Neural cell (in vitro differentiated cells): ENCODE measurements at regions not wholly inside any gene's neighbourhood (a gene's known extent, or its start where the extent isn't known, plus 50 kb on each side); places are given as distances from the start of the nearest gene placed in this dataset.

ENCODE experiments used
- H2AFZ ChIP-seq: fragments of 200-600, 300-800 bp; sonication (generic), shearing (Covaris generic); 2 replicates; pipeline ENCODE4 v1.6.0; 2014; ENCODE audit warnings: low read depth, mild to moderate bottlenecking, antibody characterized with exemption, low read length, moderate library complexity
- H3F3A ChIP-seq: fragments of 200-600 bp; shearing (Covaris generic); 2 replicates; pipeline ENCODE4 v1.6.1; 2016; ENCODE audit warnings: mild to moderate bottlenecking, moderate library complexity, mixed read lengths, antibody characterized with exemption, low read length; ENCODE audit not compliant: insufficient read depth, poor library complexity, severe bottlenecking
- H3K27ac ChIP-seq: fragments of 200-600, 300-800 bp; sonication (generic), shearing (Covaris generic); 2 replicates; pipeline ENCODE4 v1.5.1; 2014; ENCODE audit warnings: mild to moderate bottlenecking, low read length, moderate library complexity
- H3K27me3 ChIP-seq: fragments of 300-800, 200-600 bp; sonication (generic), shearing (Covaris generic); 2 replicates; pipeline ENCODE4 v1.6.0; 2014; ENCODE audit warnings: mild to moderate bottlenecking, low read depth, low read length, moderate library complexity; ENCODE audit not compliant: insufficient read depth
- H3K36me3 ChIP-seq: fragments of 300-800, 200-600 bp; sonication (generic), shearing (Covaris generic); 2 replicates; pipeline ENCODE4 v1.5.1; 2014; ENCODE audit warnings: mild to moderate bottlenecking, antibody characterized with exemption, low read length, moderate library complexity; ENCODE audit not compliant: insufficient read depth
- H3K4me2 ChIP-seq: fragments of 300-800, 200-600 bp; sonication (generic), shearing (Covaris generic); 2 replicates; pipeline ENCODE4 v1.6.0; 2014; ENCODE audit warnings: mild to moderate bottlenecking, low read length
- H3K4me3 ChIP-seq: fragments of 300-800, 200-600 bp; sonication (generic), shearing (Covaris generic); 2 replicates; pipeline ENCODE4 v1.5.1; 2014; ENCODE audit warnings: mild to moderate bottlenecking, low read length, moderate library complexity
- H3K79me2 ChIP-seq: fragments of 200-600 bp; shearing (Covaris generic); replicated peaks from 2 replicates; pipeline ENCODE4 v1.6.0; 2014; ENCODE audit warnings: mild to moderate bottlenecking, low read length, moderate library complexity; ENCODE audit not compliant: insufficient read depth
- H3K9ac ChIP-seq: fragments of 300-800, 200-600 bp; sonication (generic), shearing (Covaris generic); 2 replicates; pipeline ENCODE4 v1.6.1; 2016; ENCODE audit warnings: mild to moderate bottlenecking, low read length, mixed read lengths
- H3K9me2 ChIP-seq: fragments of 200-600 bp; shearing (Covaris generic); 2 replicates; pipeline ENCODE4 v1.6.1; 2016; ENCODE audit warnings: mild to moderate bottlenecking, low read length, mixed read lengths; ENCODE audit not compliant: insufficient read depth
- H3K9me3 ChIP-seq: fragments of 200-600, 300-800 bp; sonication (generic), shearing (Covaris generic); 2 replicates; pipeline ENCODE4 v1.6.1; 2016; ENCODE audit warnings: mild to moderate bottlenecking, mixed run types, low read length, moderate library complexity, mixed read lengths
- H4K20me1 ChIP-seq: fragments of 200-600 bp; shearing (Covaris generic); 2 replicates; pipeline ENCODE4 v1.6.1; 2016; ENCODE audit warnings: mild to moderate bottlenecking, mixed run types; ENCODE audit not compliant: insufficient read depth
- CTCF ChIP-seq: fragments of 450-650 bp; IDR thresholded peaks from 2 replicates; pipeline ENCODE4 v1.5.1; 2014; ENCODE audit warnings: antibody characterized with exemption, mild to moderate bottlenecking, moderate library complexity; ENCODE audit not compliant: poor library complexity, severe bottlenecking
- EP300 ChIP-seq: fragments of 450-650 bp; conservative IDR thresholded peaks from 2 replicates; pipeline ENCODE4 v1.6.1; 2014; ENCODE audit warnings: antibody characterized with exemption, mild to moderate bottlenecking, moderate library complexity; ENCODE audit not compliant: poor library complexity, severe bottlenecking
- EZH2 ChIP-seq: fragments of 200-600, 300-800 bp; shearing (Covaris generic), sonication (generic); IDR thresholded peaks from 2 replicates; pipeline ENCODE4 v1.6.1; 2014; ENCODE audit warnings: antibody characterized with exemption, low read length, borderline replicate concordance, mild to moderate bottlenecking; ENCODE audit not compliant: insufficient read depth, poor library complexity, severe bottlenecking
- MXI1 ChIP-seq: fragments of 450-650 bp; conservative IDR thresholded peaks from 2 replicates; pipeline ENCODE4 v1.6.1; 2014; ENCODE audit warnings: antibody characterized with exemption, mild to moderate bottlenecking; ENCODE audit not compliant: poor library complexity, severe bottlenecking
- POLR2AphosphoS5 ChIP-seq: IDR thresholded peaks from 2 replicates; pipeline ENCODE4 v1.6.1; 2012
- RAD21 ChIP-seq: fragments of 450-650 bp; conservative IDR thresholded peaks from 2 replicates; pipeline ENCODE4 v1.6.1; 2014; ENCODE audit warnings: antibody characterized with exemption, mild to moderate bottlenecking, moderate library complexity
- REST ChIP-seq: IDR thresholded peaks from 2 replicates; pipeline ENCODE4 v1.6.1; 2012; ENCODE audit warnings: borderline replicate concordance
- SMC3 ChIP-seq: fragments of 450-650 bp; conservative IDR thresholded peaks from 2 replicates; pipeline ENCODE4 v1.6.1; 2014; ENCODE audit warnings: antibody characterized with exemption, mild to moderate bottlenecking, moderate library complexity; ENCODE audit not compliant: poor library complexity
- TAF1 ChIP-seq: IDR thresholded peaks from 2 replicates; pipeline ENCODE4 v1.6.1; 2012; ENCODE audit warnings: low read depth

GRCh38 chr9:13904746-13905145 is 409.2 kb downstream of the NFIB start:
- no peaks in the 10 kb centered on the region for H3K36me3 ChIP-seq
- TF ChIP-seq REST = no peak
- TF ChIP-seq SMC3 = no peak
- TF ChIP-seq EP300 = no peak
- no peak for TF ChIP-seq MXI1
- no peak for TF ChIP-seq POLR2AphosphoS5
- TF ChIP-seq RAD21 = no peak
- TF ChIP-seq EZH2 = no peak
- TF ChIP-seq CTCF = no peak
- TF ChIP-seq TAF1 = no peak

GRCh38 chr9:13904311-13904710 is 409.6 kb downstream of the NFIB start:
- no peaks in the 10 kb centered on the region for H4K20me1 ChIP-seq
- no peak overlapping the region for H2AFZ ChIP-seq
- H3K79me2 ChIP-seq = no peaks in the 10 kb centered on the region
- H3K36me3 ChIP-seq = no peaks in the 10 kb centered on the region
- no peak overlapping the region for H3K4me2 ChIP-seq
- no peaks in the 10 kb centered on the region for H3K9me3 ChIP-seq
- H3K4me3 ChIP-seq = no peak overlapping the region
- TF ChIP-seq REST (no peak), MXI1 (no peak), EZH2 (no peak), EP300 (no peak), POLR2AphosphoS5 (no peak), RAD21 (no peak), CTCF (no peak), SMC3 (no peak), TAF1 (no peak)
- no peaks in the 10 kb centered on the region for H3K9me2 ChIP-seq
- H3F3A ChIP-seq = no peaks in the 10 kb centered on the region
- no peak overlapping the region for H3K27ac ChIP-seq
- H3K27me3 ChIP-seq = no peaks in the 10 kb centered on the region
- no peak overlapping the region for H3K9ac ChIP-seq

More at GRCh38 chr9:13904746-13905145, 409.2 kb downstream of the NFIB start:
- H3K27ac ChIP-seq = no peak overlapping the region
- H2AFZ ChIP-seq = no peak overlapping the region
- no peak overlapping the region for H3K9ac ChIP-seq
- H3F3A ChIP-seq = no peaks in the 10 kb centered on the region
- no peak overlapping the region for H3K4me2 ChIP-seq
- no peak overlapping the region for H3K4me3 ChIP-seq
- no peaks in the 10 kb centered on the region for H4K20me1 ChIP-seq
- H3K79me2 ChIP-seq = no peaks in the 10 kb centered on the region
- H3K9me2 ChIP-seq = no peaks in the 10 kb centered on the region
- H3K27me3 ChIP-seq = no peaks in the 10 kb centered on the region
- no peaks in the 10 kb centered on the region for H3K9me3 ChIP-seq
